Panc1 (cell line): ENCODE measurements at regions not wholly inside any gene's neighbourhood (a gene's known extent, or its start where the extent isn't known, plus 50 kb on each side); places are given as distances from the start of the nearest gene placed in this dataset.

Source experiments
- ATAC-seq: fragments of 200-7000 bp; cut with Tn5 transposase; 2 replicates; pipeline ENCODE4 v1.9.1; 2020; ENCODE audit warnings: mild to moderate bottlenecking, moderate library complexity
- BruUV-seq: library from RNA; stranded (reverse); fragments of 400-500 nt; replicated peaks from 2 replicates; lab custom pipeline; 2021; lab: Mats Ljungman, UMichigan
- CTCF ChIA-PET: fragments of 300-600 bp; sonication (Branson Sonifier 250); formaldehyde crosslinking; loops from one replicate; lab custom pipeline; 2022; ENCODE audit warnings: antibody characterized with exemption; lab: Charles Lee
- POLR2A ChIA-PET: fragments of 300-600 bp; sonication (Branson Sonifier 250); formaldehyde crosslinking; loops from one replicate; lab custom pipeline; 2022; ENCODE audit warnings: antibody characterized with exemption; lab: Charles Lee
- DNase-seq: peaks from one replicate; pipeline ENCODE4 v3.0.0-alpha.2; 2010; ENCODE audit warnings: low read depth, low spot score
- H3K27ac ChIP-seq: 2 replicates; pipeline ENCODE4 v1.5.1; 2011; ENCODE audit warnings: mild to moderate bottlenecking, low read length, inconsistent platforms
- H3K27me3 ChIP-seq: fragments of 200-500 bp; sonication (Bioruptor generic); 2 replicates; pipeline ENCODE4 v1.6.0; 2014; ENCODE audit warnings: low read length, inconsistent platforms; ENCODE audit not compliant: control insufficient read depth, insufficient read depth
- H3K36me3 ChIP-seq: fragments of 200-500 bp; sonication (Bioruptor generic); 2 replicates; pipeline ENCODE4 v1.5.1; 2014; ENCODE audit warnings: inconsistent platforms, mild to moderate bottlenecking, low read length, moderate library complexity; ENCODE audit not compliant: control insufficient read depth, insufficient read depth
- H3K4me1 ChIP-seq: 2 replicates; pipeline ENCODE4 v1.5.1; 2011; ENCODE audit warnings: inconsistent platforms, mild to moderate bottlenecking, low read length, moderate library complexity; ENCODE audit not compliant: control insufficient read depth, insufficient read depth
- H3K4me3 ChIP-seq, 2 experiments: 2 replicates each; pipeline ENCODE4 v1.5.1; 2011 to 2012; ENCODE audit warnings: low read depth in 2 of 2, low read length in 2 of 2, mild to moderate bottlenecking in 2 of 2, inconsistent platforms in 1 of 2, moderate library complexity in 1 of 2
- H3K9me3 ChIP-seq: fragments of 200-500 bp; sonication (Bioruptor generic); 2 replicates; pipeline ENCODE4 v1.5.1; 2014; ENCODE audit warnings: low read depth, mild to moderate bottlenecking, inconsistent platforms, low read length, moderate library complexity; ENCODE audit not compliant: control insufficient read depth, insufficient read depth
- CTCF ChIP-seq: fragments of 450-650 bp; IDR thresholded peaks from 2 replicates; pipeline ENCODE4 v1.5.1; 2017; ENCODE audit warnings: mild to moderate bottlenecking
- POLR2AphosphoS5 ChIP-seq: IDR thresholded peaks from 2 replicates; pipeline ENCODE4 v1.6.1; 2012; ENCODE audit warnings: mild to moderate bottlenecking, low read depth, low read length, moderate library complexity
- REST ChIP-seq, 2 experiments: IDR thresholded peaks; 2 replicates each; pipeline ENCODE4 v1.6.1; 2011 to 2012; ENCODE audit warnings: low read depth in 2 of 2, control low read depth in 1 of 2, low read length in 1 of 2, mild to moderate bottlenecking in 1 of 2, moderate library complexity in 1 of 2; ENCODE audit not compliant: insufficient read depth in 1 of 2
- SIN3A ChIP-seq: IDR thresholded peaks from 2 replicates; pipeline ENCODE4 v1.6.1; 2012; ENCODE audit warnings: low read depth, mild to moderate bottlenecking, low read length, moderate library complexity, borderline replicate concordance; ENCODE audit not compliant: insufficient read depth
- TCF7L2 ChIP-seq: IDR thresholded peaks from 2 replicates; pipeline ENCODE4 v1.6.1; 2011; ENCODE audit warnings: mild to moderate bottlenecking, low read depth, low read length, inconsistent platforms
- in situ Hi-C: cut with HindIII; loops from 2 replicates; pipeline ENCODE4 v1.10.0; 2016; ENCODE audit warnings: low sequenced_read_pairs, low pct_unique_long_range_greater_than_20kb
- intact Hi-C: fragments of 100-400 bp; cut with micrococcal nuclease; formaldehyde crosslinking; loops from one replicate; pipeline ENCODE4 v1.10.0; 2022; ENCODE audit not compliant: unreplicated experiment

DNA sequence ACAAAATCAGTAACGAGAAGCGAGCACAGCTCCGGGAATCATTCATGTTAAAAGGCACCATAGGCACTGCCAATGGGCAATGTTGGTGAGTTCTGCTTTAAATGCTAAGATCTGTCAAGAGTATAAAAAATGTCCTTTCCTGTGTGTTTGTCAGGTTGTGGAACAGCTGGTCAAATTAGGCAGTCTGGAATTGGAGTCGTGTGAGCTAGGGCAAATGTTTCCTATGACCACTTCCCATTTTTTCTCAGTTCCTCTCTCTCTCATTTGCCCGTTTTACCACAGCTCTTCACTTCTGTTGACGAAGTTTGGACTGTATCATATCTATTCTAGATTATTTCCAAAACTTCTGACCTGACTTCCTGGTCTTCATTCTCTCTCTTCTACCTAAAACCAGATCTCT, 60.8 kb upstream of the GOLIM4 start:
- no peak for ATAC-seq
- intact Hi-C loops, result no loop called here
- H3K27ac ChIP-seq, result no peak overlapping the region
- no peaks in the 10 kb centered on the region for H3K36me3 ChIP-seq
- POLR2A ChIA-PET, result no interaction called here
- no peaks in the 10 kb centered on the region for H3K27me3 ChIP-seq
- H3K4me1 ChIP-seq, result no peaks in the 10 kb centered on the region
- in situ Hi-C loops, result no loop called here
- no TSS peak for BruUV-seq
- TF ChIP-seq TCF7L2 (no peak), REST (IDR thresholded peaks at IDR 0.05; ENCODE audit: insufficient read depth in 1 of 2, low read depth in 2 of 2, low read length in 1 of 2) (no peak), CTCF (no peak), SIN3A (no peak), POLR2AphosphoS5 (no peak)
- CTCF ChIA-PET, result no interaction called here
- H3K9me3 ChIP-seq, result no peaks in the 10 kb centered on the region
- no peak for DNase-seq
- no peak overlapping the region for H3K4me3 ChIP-seq

- in situ Hi-C loops (no loop called here), intact Hi-C loops (no loop called here)
- H3K27me3 ChIP-seq, result no peaks in the 10 kb centered on the region
- POLR2A ChIA-PET, result no interaction called here
- CTCF ChIA-PET, result no interaction called here
- no peak overlapping the region for H3K4me3 ChIP-seq
- no peak for TF ChIP-seq TCF7L2
- TF ChIP-seq SIN3A, result no peak
- no peak for TF ChIP-seq POLR2AphosphoS5
- TF ChIP-seq CTCF, result no peak
- no peak for TF ChIP-seq REST (IDR thresholded peaks at IDR 0.05; ENCODE audit: insufficient read depth in 1 of 2, low read depth in 2 of 2, low read length in 1 of 2)
- H3K27ac ChIP-seq, result no peak overlapping the region
- H3K4me1 ChIP-seq, result no peaks in the 10 kb centered on the region
- no peaks in the 10 kb centered on the region for H3K36me3 ChIP-seq
- no TSS peak for BruUV-seq
- no peak for DNase-seq
- no peaks in the 10 kb centered on the region for H3K9me3 ChIP-seq
- ATAC-seq, result no peak
Measured at GRCh38 chr3:168155303-168155702, 59.6 kb upstream of the GOLIM4 start.
